HG02588 (cell line): ENCODE measurements at regions not wholly inside any gene's neighbourhood (a gene's known extent, or its start where the extent isn't known, plus 50 kb on each side); places are given as distances from the start of the nearest gene placed in this dataset.
"Not testable (repeated sequence)": the region's sequence is repeated elsewhere in the genome, so short reads cannot be mapped to it uniquely, and the experiment has no call there.

Experiments
- ATAC-seq: cut with Tn5 transposase; IDR thresholded peaks from one replicate; pipeline ENCODE4 v1.9.1; 2021; ENCODE audit warnings: mild to moderate bottlenecking, moderate library complexity; ENCODE audit not compliant: unreplicated experiment

- ATAC-seq = no peak
These were observed 195.6 kb upstream of the CFAP20DC start for GRCh38 chr3:59245300-59245858.

- ATAC-seq = no peak
These were observed 194.5 kb upstream of the CFAP20DC start for GRCh38 chr3:59244343-59244742.

- ATAC-seq = no peak
These were observed 193.7 kb upstream of the CFAP20DC start for GRCh38 chr3:59243476-59243875.

DNA sequence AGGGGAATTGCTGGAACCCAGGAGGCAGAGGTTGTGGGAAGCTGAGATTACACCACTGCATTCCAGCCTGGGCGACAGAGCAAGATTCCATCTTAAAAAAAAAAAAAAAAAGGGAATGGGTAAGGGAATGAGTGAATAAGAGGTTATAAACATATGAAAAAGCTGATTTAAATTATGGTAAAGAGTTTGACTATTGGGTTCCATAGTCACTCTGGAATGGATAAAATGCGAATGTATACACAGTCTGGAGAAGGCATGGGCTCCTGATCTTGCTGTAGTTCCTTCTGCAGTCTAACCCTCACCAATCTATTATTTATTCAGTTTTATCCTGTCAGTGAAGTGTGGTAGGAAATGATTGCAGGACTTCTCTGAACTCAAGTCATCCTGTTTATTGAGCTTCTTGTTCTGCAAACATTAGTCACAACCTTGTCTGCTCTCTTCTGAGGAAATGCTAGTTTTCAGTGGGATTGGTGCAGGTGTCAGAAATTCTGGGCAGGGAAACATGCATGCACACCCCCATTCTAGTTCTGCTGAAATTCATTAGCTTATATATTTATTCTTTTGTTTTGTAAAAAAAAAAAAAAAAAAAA lies 190.9 kb upstream of the CFAP20DC start:
- ATAC-seq = no peak

- ATAC-seq = no peak
These were observed 187.3 kb upstream of the CFAP20DC start for GRCh38 chr3:59237121-59237520.

DNA sequence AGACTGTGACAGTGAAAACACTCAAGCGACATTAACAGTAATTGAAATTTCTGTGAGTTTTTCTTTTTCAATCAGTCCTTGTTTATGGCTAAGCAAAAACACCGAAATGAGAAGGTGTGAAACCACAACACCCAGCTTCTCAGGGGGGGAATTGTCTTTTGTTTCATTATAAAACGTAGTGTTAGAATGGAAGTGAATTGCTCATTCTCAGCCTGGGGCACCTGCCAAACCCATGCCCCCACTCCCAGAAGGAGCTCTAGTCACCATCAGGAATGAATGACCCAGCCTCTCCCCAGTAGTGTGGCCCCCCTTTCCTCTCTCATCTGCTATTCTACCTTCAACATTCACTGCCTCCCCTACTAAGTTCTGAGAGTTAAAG lies 185.8 kb upstream of the CFAP20DC start:
- ATAC-seq = peak; percentile 82

DNA sequence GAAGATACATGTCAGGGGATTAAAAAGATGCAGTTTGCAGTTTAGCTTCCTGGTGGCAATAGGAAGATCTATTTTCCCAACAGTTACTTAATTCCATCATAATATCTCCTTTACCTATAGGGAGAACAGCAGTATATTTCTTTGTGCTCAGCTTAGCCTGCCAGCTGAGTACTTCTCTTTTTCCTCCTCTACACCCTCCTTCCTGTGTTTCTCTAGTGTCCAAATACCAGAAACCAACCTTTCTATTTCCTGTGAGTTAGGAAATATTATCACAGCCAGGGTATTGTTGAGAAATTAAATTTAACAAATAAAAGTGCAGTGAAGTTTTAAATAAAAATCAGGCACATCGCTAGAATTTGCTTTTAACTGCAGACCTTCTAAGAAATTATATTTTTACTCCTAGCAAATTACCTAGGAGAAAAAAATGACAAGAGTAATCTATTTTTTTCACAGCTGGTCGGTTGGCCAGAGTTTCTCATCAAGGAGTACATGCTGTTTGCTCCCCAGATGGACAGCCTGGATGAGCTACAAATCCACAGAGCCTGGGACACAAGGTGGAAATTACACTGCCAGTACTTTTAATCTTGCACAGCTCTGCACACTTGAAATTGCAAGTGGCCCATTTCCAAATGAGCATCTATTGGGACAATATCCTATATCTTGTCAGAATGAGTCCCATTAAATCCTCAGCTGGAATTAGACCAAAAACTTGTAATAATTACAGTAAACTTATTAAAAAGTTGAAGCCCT lies 185.2 kb upstream of the CFAP20DC start:
- no peak for ATAC-seq

GRCh38 chr3:59230379-59230778 lies 180.6 kb upstream of the CFAP20DC start:
- not testable (repeated sequence) for ATAC-seq

GRCh38 chr3:59213860-59214259 lies 164.0 kb upstream of the CFAP20DC start:
- no peak for ATAC-seq

GRCh38 chr3:59212128-59212779 lies 162.4 kb upstream of the CFAP20DC start:
- ATAC-seq = peak; percentile 68

DNA sequence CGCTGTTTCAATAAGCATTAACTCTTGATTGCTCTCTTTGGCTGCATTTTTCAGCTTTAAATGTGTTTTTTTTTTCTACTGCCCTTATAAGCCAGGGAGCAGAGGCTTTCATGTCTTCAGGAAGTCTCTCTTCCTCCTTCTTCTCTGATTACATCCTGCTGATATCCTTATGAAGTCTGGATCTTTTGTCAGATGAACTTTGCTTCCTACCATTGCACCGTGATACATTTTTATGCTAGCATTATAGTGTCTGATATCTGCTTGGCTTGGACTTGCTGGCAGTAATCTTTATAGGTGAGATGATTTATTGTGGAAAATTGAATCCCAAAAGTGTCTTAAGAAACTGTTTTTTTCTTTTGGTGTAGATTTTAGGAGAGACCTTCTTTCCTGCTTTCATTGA lies 160.4 kb upstream of the CFAP20DC start:
- ATAC-seq = no peak

GRCh38 chr3:59192473-59192872 lies 142.6 kb upstream of the CFAP20DC start:
- no peak for ATAC-seq

DNA sequence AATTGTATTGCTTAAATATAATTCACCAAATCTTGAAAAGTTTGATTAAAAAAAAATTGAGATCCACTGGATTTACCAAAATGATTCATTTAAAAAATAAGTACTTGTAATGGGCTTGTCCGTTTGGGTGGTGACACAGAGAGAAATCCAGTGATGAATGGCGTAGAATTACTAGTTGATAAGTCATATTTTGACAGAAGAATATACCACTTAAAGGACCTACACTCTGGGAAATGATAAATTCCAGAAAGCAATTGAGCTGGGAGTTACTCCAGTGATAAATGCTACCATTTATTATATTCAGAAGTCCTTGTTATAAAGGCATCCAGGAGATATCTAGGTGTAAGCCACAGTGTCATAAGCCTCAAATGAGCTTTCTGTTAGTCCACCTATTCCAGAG lies 141.8 kb upstream of the CFAP20DC start:
- ATAC-seq = no peak

DNA sequence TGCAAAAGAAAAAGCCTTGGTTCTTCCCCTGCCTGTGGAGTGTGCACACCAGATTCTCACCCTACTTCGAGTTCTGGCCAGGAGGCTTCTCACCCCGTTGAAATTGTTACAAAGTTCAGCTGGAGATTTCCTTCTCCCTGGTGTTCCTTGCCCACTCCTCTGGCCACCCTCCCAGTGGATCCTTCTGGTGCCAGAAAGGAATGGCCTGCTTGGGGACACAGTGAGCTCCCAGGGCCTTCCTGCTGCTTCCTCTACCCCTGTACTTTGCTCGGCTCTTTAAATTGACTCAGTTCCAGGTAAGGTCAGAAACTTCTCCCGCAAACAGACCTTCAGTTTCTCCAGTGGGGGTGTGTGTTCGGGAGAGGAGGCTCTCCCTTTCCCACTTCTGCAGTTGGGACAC lies 140.1 kb upstream of the CFAP20DC start:
- no peak for ATAC-seq

GRCh38 chr3:59189526-59189925 lies 139.7 kb upstream of the CFAP20DC start:
- no peak for ATAC-seq

- ATAC-seq = no peak
These were observed 136.9 kb upstream of the CFAP20DC start for GRCh38 chr3:59186725-59187124.

DNA sequence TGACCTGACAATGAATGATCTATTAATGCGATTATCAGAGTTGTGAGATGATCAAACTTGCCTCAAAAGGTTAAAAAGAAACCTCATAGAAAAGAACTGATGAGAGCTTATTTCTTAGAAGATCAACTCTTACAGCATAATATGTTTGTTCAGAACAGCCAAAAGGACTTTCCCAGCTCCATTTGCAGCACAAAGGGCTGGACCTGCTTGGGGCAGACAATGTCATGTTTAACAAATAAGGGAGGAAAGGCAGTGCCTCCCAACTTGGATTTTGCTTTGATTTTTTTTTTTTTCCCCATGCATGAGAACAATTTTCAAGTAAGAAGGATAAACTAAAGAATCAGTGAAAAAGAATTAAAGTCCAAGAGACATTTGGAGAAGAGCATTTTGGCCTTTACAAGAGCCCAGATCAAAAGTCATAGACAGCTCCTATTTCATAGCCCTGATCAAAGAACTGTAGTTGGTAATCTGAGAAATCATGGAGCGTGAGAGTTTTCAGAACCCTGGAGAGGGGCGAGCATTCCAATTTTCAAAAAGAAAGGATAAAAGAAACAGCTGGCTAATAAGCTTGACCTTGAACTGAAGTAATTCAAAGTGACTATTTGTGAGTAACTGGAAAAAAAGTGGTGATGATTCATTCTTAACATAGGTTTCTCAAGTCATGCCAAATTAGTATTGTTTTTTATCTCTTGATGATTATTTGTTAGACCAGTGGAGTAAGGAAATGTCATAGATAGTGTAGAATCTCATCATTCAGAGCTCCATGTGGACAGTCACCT lies 136.0 kb upstream of the CFAP20DC start:
- no peak for ATAC-seq

DNA sequence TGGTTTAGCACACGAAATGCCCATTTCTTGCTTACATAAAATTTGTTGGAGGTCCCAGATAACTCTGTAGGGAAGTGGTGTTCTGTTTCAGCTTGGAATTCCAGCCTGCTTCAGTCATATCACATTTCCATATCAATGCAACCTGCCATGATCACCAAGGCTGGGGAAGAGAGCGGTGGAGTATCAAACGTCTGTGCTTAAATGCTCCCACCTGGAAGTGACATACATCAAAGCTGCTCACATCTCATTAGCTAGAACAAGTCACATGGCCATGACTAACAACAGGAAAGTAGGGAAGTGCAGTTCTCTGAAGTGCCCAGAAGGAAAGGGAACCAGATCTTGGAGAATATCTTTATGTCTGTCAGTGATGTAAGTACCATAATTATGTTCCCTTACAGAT lies 130.2 kb upstream of the CFAP20DC start:
- ATAC-seq = no peak

DNA sequence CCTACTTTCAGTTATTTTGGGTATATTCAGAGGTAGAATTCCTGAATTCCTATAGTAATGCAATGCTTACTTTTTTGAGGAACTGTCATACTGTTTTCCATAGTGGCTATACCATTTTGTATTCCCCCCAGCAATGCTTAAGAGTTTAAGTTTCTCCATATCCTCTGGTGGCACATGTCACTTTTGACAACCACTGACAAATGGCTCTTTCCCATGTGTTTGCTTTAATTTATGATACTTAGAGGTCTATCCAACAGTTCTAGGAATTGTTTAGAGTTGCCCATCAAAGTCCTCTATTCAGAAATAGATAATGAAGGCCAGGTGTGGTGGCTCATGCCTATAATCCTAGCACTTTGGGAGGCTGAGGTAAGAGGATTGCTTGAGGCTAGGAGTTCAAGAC lies 128.9 kb upstream of the CFAP20DC start:
- no peak for ATAC-seq

GRCh38 chr3:59171491-59171890 lies 121.7 kb upstream of the CFAP20DC start:
- ATAC-seq = no peak

- ATAC-seq = not testable (repeated sequence)
These were observed 120.3 kb upstream of the CFAP20DC start for GRCh38 chr3:59170166-59170565.
